HG03558 (cell line): ENCODE measurements at regions not wholly inside any gene's neighbourhood (a gene's known extent, or its start where the extent isn't known, plus 50 kb on each side); places are given as distances from the start of the nearest gene placed in this dataset.

Source experiments
- ATAC-seq: cut with Tn5 transposase; IDR thresholded peaks from one replicate; pipeline ENCODE4 v1.9.1; 2021; ENCODE audit warnings: moderate number of reproducible peaks; ENCODE audit not compliant: unreplicated experiment; ENCODE audit errors: extremely low read depth

GRCh38 chr2:22238967-22239366 is 1115.2 kb downstream of the TDRD15 start:
- no peak for ATAC-seq

GRCh38 chr2:22247466-22247865 is 1123.7 kb downstream of the TDRD15 start:
- no peak for ATAC-seq

DNA sequence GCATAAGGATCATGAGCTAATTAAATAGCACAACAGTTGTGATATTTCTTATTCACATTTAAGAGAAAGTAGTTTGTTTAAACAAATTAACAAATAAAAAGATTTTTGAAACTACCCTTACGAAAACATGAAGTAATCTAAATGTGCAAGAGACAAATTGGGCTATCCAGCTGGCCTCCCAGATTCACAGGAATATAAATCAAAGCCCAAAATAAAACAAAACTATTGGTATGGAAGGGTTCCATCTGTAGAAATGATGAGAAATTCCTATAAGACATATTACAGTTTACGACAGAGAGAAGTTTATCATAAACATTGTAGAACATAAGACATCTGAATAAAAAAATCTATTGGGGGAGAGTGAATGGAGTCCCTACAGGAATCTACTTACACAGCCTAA is 1125.1 kb downstream of the TDRD15 start:
- ATAC-seq = no peak

DNA sequence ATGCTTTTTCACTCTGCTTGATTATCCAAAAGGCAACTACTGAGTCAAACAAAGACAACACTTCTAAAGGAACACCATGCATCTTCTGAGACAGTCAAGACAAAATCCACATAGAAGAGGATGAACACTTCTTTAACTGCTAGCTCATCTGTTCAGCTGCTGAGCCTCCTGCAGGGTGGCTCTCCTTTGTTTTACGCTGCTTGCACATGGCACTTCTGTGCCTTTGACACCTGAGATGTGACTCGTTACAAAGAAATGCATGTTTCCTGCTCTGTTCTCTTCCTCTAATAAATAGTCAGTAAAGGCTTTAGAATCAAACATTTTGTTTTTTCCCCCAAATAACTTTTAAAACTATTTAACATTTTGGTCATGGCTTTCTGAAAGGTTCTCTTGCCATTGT is 1129.4 kb downstream of the TDRD15 start:
- ATAC-seq = no peak

DNA sequence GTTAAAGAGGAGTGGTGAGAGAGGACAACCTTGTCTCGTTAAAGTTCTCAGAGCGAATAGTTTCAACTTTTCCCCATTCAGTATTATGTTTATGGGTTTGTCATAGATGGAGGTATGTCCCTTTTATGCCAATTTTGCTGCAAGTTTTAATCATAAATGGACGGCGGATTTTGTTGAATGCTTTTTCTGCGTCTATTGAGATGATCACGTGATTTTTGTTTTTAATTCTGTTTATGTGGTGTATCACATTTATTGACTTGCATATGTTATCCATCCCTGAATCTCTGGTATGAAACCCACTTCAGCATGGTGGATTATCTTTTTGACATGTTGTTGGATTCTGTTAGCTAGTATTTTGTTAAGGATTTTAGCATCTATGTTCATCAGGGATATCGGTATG is 1123.8 kb upstream of the KLHL29 start:
- ATAC-seq = no peak

DNA sequence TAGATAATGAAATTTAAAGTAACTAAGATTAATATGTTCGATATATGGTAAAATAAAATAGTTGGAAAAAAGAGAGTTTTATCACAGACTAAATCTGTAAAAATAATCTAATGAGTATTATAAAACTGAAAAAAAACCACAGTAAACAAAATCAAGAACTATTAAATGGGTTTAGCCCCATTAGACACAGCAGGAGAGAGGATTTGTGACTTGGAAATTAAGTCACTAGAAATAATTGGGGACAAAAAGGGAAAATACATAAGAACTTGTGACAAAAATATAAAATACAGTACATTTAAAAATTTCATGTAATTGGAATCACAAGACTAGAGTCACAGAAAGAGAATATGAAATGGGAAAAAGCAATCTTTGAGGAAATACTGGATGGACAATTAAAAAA is 1114.6 kb upstream of the KLHL29 start:
- ATAC-seq = no peak

- no peak for ATAC-seq
Observed at GRCh38 chr2:22273853-22274252, 1111.1 kb upstream of the KLHL29 start.

DNA sequence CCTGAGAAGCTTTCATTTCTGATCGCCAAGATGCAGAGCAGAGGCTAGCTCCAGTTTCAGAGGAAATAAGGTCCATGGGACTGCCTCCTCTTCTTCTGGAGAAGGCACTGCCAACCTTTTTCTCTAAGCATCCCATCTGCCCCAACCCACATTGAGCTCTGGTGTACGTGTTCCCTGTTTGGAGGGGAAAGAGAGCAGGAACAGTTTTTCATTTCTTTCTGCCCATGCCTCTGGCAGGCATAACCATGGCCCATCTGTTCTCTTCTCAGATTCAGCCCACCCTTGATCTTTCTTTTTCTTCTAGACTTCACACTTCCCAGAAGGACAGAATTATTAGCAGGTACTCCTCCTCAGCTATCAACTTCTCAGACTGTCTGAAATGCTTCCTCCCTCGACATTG is 1110.3 kb upstream of the KLHL29 start:
- ATAC-seq = no peak

- no peak for ATAC-seq
Observed at GRCh38 chr2:22276696-22277095, 1108.3 kb upstream of the KLHL29 start.

DNA sequence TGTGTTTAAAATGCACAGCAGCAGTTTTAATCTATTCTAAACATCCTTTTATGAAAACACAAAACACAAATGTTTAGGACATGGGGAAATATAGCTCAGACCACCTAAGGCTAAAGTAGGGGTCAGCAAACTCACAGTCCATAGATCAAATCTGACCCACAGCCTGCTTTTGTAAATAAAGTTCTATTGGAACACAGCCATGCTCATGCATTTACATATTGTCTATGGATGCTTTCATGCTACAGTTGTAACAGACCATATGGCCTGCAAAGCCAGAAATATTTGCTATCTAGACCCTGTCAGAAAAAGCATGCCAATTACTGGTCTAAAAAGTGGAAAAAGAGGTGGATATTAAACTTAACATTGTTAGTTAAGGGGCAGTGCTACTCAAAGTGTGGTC is 1105.4 kb upstream of the KLHL29 start:
- ATAC-seq = no peak

DNA sequence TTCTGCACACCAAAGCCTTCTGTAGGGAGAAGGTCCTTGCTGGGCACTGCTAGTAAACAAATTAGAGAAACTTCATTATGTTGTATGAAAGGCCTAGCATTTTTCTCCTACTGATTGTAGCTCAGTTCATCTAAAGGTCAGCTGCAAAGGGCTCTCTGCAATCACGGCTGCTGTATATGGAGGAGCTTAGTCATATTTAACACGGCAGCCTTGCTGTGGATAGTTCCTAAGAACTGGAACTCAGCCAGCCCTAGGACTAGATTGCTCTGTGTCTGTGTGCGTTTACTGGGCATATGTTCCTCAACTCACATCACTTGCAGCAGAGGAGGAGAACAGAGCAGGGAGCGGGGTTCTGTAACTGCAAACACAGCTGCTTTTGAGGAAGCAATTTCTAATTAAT is 1103.9 kb upstream of the KLHL29 start:
- no peak for ATAC-seq

- no peak for ATAC-seq
Observed at GRCh38 chr2:22282220-22282619, 1102.8 kb upstream of the KLHL29 start.

DNA sequence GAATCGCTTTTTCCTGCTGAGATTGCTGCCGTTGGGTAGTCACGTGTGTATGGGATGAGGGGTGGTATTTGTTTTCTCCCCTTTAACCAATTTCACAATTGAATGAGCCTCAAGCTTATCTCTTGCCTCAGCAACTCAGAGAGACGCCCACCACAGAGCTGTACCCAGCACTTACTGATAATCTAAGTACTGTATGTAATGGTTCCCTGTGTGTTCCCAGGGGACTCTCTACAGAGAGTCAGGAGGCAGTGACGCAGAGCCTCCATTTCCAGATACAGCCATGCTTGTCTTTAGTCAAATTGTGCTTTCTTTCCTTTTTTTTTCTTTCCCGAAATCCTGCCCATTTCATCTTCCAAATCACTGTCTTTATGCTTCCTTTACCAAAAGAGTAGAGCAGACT is 1102.1 kb upstream of the KLHL29 start:
- no peak for ATAC-seq

DNA sequence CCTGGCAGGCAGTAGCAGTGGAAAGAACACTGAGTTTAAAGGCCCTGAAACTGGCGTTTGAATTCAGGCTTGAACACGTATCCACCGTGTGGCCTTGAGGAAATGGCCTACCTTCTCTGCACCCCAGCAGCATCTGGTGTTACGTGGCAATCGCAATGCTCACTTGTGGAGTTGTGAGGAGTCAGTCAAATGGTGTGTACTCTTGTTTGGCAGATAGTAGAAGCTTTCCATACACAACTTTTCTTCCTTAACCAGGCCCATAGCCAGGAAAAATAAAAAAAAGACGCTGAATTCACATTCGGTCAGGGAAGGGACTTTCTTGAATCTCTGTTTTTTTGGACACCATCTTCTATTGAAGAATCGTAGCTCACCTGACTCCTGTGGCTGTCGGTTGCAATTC is 1101.5 kb upstream of the KLHL29 start:
- no peak for ATAC-seq

GRCh38 chr2:22290302-22290701 is 1094.7 kb upstream of the KLHL29 start:
- no peak for ATAC-seq

DNA sequence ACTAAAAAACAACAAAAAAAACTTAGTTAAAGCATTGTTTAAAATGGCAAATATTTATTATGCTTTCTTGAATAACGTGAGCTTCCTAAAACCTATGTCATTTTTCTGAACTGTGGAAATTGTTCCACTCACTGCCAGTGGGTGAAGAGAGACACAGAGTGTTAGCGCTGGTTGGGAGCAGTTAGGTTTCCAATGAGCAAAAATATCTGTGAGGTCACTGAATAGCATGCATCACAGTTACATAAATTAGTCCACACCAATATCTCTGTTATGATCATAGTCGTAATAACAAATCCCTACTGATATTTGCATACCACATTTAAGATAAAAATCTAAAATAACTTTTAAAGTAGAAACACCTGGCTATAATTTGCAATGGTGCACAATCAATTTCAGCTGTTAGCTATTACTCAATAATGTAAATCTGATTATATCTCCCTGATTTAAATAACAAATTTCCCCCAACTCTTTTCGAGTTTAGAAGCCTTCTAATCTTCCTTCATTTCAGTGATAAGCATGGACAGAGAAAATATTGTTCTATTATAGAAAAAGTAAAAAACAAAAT is 1094.0 kb upstream of the KLHL29 start:
- ATAC-seq = no peak

DNA sequence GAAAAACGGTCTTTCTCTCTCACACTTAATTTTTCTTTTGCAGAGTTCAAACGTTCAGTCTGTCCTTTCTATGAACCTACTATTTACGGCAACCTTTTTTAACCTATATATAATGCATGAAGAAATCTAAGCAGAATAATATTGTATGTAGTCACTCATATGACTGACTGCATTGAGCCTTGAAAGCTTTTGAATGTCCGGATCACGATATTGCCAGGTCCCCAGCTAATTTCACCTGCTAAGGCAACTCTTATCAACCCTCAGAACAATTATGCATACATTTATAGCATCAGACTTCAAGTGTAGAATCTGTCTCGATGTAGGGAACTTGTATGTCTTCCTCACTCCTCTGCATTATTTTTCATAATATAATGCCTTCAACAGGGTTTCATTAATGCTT is 1083.8 kb upstream of the KLHL29 start:
- ATAC-seq = no peak

GRCh38 chr2:22326250-22326649 is 1058.7 kb upstream of the KLHL29 start:
- ATAC-seq = no peak

DNA sequence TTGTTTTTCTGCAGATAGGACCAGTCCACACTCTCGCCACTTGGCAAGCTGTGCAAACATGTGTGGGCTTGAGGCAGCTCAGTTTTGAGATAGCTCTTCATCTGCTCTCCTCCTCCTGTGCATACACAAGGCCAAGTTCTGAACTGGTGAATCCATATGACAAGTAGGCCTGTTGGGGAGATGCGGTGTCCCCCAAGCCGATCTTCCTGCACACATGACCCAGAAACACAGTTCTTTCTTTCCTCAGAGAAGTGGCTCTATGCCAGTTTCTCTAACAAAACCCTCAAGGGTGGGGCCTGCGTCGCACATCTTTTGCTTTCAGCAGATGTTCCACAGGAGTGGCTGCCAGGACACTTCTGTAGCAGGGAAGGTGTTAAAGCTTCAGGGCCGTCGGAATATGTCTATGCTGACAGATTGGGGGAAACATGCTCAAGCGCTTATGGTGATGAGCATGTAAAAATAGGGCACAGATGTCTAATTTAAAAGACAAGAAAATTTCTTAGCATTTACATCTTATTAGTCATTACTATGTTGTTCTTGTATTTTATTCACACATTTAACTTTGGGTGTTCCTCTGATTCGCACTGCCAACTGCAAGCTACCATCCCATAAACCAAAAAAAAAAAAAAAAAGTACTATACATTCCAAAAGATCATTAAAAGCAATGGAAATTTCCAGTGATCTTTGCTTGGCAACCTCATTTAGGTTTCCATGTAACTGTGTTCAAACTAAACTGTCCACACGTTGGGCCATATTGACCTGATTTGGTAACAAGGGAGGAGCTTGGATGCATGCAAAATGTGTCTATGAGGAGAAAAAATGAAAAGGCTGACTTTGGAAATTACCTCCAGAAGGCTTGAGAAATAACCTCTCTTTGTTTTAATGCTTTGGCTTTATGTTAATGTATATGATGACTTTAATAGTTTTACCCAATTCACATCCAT is 1055.5 kb upstream of the KLHL29 start:
- ATAC-seq = no peak

DNA sequence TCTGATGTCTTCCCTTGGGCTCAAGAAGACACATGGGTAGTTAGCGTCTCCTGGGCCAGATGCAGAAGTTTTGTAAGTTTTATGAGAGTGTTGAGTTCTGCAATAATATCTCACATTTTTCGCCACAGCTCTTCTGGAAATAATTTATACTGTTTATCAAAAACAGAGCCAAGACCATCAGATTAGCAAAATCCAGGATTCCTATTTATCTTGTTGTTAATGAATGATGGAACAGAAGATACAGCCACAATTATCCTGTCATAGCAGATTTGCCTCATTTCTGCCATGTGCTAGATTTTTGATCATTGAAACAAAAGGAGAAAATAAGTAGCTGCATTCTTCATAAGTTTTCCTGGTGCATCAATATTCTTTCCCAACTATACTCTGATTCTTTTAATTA is 1048.6 kb upstream of the KLHL29 start:
- no peak for ATAC-seq

DNA sequence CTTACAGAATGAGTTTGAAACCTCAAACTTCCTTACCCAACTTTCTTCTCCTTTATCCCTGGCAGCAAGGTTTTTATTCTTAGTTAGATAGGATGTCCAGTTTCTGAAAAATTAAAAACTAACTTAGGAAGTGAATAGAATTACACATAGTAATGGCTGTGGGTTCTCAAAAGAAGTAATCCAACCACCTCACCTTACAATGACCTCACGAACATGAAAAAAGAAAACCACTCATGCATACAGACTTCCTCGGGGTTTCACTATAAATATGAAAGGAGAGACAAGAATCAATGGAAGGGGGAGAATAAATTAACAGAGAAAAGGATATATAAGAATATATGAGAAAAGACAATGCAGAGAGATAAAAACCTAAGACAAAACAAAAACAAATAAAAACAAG is 1044.3 kb upstream of the KLHL29 start:
- no peak for ATAC-seq

DNA sequence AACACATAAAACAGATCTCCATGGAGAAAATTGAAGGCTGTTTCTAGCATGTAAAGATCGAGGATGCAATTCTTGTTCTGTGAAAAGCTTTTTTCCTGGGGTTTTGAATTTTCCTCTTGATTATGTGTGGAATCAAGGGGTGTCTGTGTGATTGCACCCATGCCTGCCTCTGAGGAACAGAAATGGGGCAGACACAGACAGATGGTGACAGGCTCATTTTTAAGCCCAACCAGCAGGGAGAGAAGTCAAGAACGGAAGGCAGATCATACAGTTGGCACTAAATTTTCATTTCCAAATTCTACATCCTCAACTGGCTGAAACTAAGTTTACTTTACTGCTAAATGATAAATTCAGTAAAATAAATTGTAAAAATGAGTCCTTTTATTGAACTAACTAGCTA is 1037.7 kb upstream of the KLHL29 start:
- ATAC-seq = no peak
